ENCODE measurements at regions not wholly inside any gene's neighbourhood (a gene's known extent, or its start where the extent isn't known, plus 50 kb on each side); places are given as distances from the start of the nearest gene placed in this dataset.
"Not testable (repeated sequence)": the region's sequence is repeated elsewhere in the genome, so short reads cannot be mapped to it uniquely, and the experiment has no call there.

DNA sequence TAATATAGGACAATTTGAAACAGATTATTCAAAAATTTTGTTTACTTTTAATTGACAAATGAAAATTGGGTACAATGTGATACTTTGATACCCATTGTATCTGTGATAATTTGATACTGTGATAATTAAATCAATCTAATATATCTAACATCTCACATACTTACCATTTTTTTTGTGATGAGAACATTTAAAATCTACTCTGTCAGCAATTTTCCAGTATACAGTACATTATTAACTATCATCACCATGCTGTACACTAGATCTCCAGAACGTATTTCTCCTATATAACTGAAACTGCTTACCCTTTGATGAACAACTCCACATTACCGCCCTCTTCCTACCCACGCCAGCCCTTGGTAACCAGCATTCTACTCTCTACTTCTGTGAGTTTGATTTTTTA, 139.7 kb upstream of the TFPI start:
- no peaks in the 10 kb centered on the region for H3K36me3 ChIP-seq (ENCODE audit: control insufficient read depth, insufficient read depth, low read length)
- H3K4me2 ChIP-seq (ENCODE audit: low read depth, low read length), result no peak overlapping the region
- no peak overlapping the region for H3K23ac ChIP-seq (ENCODE audit: low read depth, low read length)
- H3K4me3 ChIP-seq (ENCODE audit: insufficient read depth, low read depth, low read length), result no peak overlapping the region
- CTCF ChIA-PET, result no interaction called here
- no peak overlapping the region for H3K18ac ChIP-seq (ENCODE audit: low read depth, low read length)
- no peak overlapping the region for H2AK5ac ChIP-seq (ENCODE audit: low read depth, low read length)
- H2BK120ac ChIP-seq (ENCODE audit: low read depth, low read length), result no peak overlapping the region
- H3K9ac ChIP-seq (ENCODE audit: low read depth, low read length), result no peak overlapping the region
- H3K4ac ChIP-seq (ENCODE audit: low read depth, low read length), result peak overlapping the region; percentile 22; the same call in 1 of the 2 replicates
- intact Hi-C loops (cut with micrococcal nuclease), result no loop called here
- no peak overlapping the region for H4K91ac ChIP-seq (ENCODE audit: insufficient read depth, low read depth, low read length)
- ATAC-seq (ENCODE audit: low read depth) (no peak), DNase-seq (no peak)
- H2BK15ac ChIP-seq (ENCODE audit: low read depth, low read length), result no peak overlapping the region
- H3K9me3 ChIP-seq (ENCODE audit: control insufficient read depth, insufficient read depth, low read length), result no peaks in the 10 kb centered on the region
- TF ChIP-seq MAFK (IDR thresholded peaks at IDR 0.05; ENCODE audit: low read depth, low read length) (peak; percentile 93), CEBPB (IDR thresholded peaks at IDR 0.05; ENCODE audit: low read depth, low read length) (no peak), RCOR1 (IDR thresholded peaks at IDR 0.05; ENCODE audit: insufficient replicate concordance, low read length) (no peak)
- WGBS, 2 experiments (ENCODE audit: extremely low coverage in 2 of 2, insufficient read length in 1 of 2), result 71% methylated on average over 1 of the region's 3 CpGs; no CpG with 5 or more reads in 1 of the 2 experiments
- H2BK20ac ChIP-seq (ENCODE audit: low read depth, low read length), result no peak overlapping the region
- H3K27ac ChIP-seq (ENCODE audit: insufficient read depth, low read length), result no peak overlapping the region
- no peaks in the 10 kb centered on the region for H3K79me1 ChIP-seq (ENCODE audit: low read depth in 1 of 2, low read length in 2 of 2)
- H2AK9ac ChIP-seq (replicated peaks; ENCODE audit: low read depth, low read length, poor library complexity), result no peak overlapping the region
- no peaks in the 10 kb centered on the region for H3K4me1 ChIP-seq (ENCODE audit: control insufficient read depth, insufficient read depth, low read length)
- no peak overlapping the region for H4K5ac ChIP-seq (ENCODE audit: low read depth, low read length)
- POLR2A ChIA-PET (ENCODE audit: unreplicated experiment), result no interaction called here
- H3K9me1 ChIP-seq (ENCODE audit: insufficient read depth, low read length), result no peaks in the 10 kb centered on the region
- H4K8ac ChIP-seq (ENCODE audit: low read depth in 2 of 2, low read length in 2 of 2), result no peak overlapping the region
- H3K27me3 ChIP-seq (ENCODE audit: control insufficient read depth, insufficient read depth, low read length), result no peaks in the 10 kb centered on the region
- no peak overlapping the region for H2AFZ ChIP-seq (replicated peaks; ENCODE audit: low read length, poor library complexity)
- in situ Hi-C loops (cut with MboI; ENCODE audit: low sequenced_read_pairs), result no loop called here
- H3K14ac ChIP-seq (replicated peaks; ENCODE audit: low read depth, low read length), result no peak overlapping the region
- BruUV-seq (replicated peaks), result no TSS peak
- H2BK5ac ChIP-seq (ENCODE audit: low read depth, low read length, poor library complexity, severe bottlenecking), result no peak overlapping the region
- H4K20me1 ChIP-seq (ENCODE audit: insufficient read depth, low read length), result no peaks in the 10 kb centered on the region
- dilution Hi-C loops (cut with HindIII; ENCODE audit: low sequenced_read_pairs, unreplicated experiment), result no loop called here
- no peak overlapping the region for H3K56ac ChIP-seq (ENCODE audit: extremely low read depth, insufficient read depth, low read length)

DNA sequence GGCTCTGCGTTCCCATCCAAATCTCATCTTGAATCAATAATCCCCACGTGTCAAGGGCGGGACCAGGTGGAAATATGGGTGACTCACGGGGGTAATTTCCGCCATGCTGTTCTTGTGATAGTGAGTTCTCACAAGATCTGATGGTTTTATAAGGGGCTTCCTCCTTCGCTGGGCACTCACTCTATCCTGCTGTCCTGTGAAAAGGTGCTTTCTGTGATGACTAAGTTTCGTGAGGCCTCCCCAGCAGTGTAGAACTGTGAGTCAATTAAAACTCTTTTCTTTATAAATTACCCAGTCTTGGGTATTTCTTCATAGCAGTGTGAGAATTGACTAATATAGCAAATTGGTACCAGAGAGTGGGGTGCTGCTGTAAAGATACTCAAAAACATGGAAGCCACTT, 142.4 kb upstream of the TFPI start:
- H3K9me1 ChIP-seq (ENCODE audit: insufficient read depth, low read length), result not testable (repeated sequence)

More for the DNA sequence above, 142.4 kb upstream of the TFPI start:
- H2BK15ac ChIP-seq (ENCODE audit: low read depth, low read length); CTCF ChIA-PET; H2AK5ac ChIP-seq (ENCODE audit: low read depth, low read length); H2BK5ac ChIP-seq (ENCODE audit: low read depth, low read length, poor library complexity, severe bottlenecking); H3K9ac ChIP-seq (ENCODE audit: low read depth, low read length); H3K27me3 ChIP-seq (ENCODE audit: control insufficient read depth, insufficient read depth, low read length); H2BK20ac ChIP-seq (ENCODE audit: low read depth, low read length); H2BK120ac ChIP-seq (ENCODE audit: low read depth, low read length); H3K79me1 ChIP-seq (ENCODE audit: low read depth in 1 of 2, low read length in 2 of 2); intact Hi-C loops (cut with micrococcal nuclease); H3K9me3 ChIP-seq (ENCODE audit: control insufficient read depth, insufficient read depth, low read length); ATAC-seq (ENCODE audit: low read depth); H3K18ac ChIP-seq (ENCODE audit: low read depth, low read length); DNase-seq; H3K4me1 ChIP-seq (ENCODE audit: control insufficient read depth, insufficient read depth, low read length); H4K91ac ChIP-seq (ENCODE audit: insufficient read depth, low read depth, low read length); POLR2A ChIA-PET (ENCODE audit: unreplicated experiment); H2AFZ ChIP-seq (replicated peaks; ENCODE audit: low read length, poor library complexity); dilution Hi-C loops (cut with HindIII; ENCODE audit: low sequenced_read_pairs, unreplicated experiment); H2AK9ac ChIP-seq (replicated peaks; ENCODE audit: low read depth, low read length, poor library complexity); H4K5ac ChIP-seq (ENCODE audit: low read depth, low read length); H3K4me3 ChIP-seq (ENCODE audit: insufficient read depth, low read depth, low read length); H3K56ac ChIP-seq (ENCODE audit: extremely low read depth, insufficient read depth, low read length); H3K27ac ChIP-seq (ENCODE audit: insufficient read depth, low read length); H3K4ac ChIP-seq (ENCODE audit: low read depth, low read length); H4K8ac ChIP-seq (ENCODE audit: low read depth in 2 of 2, low read length in 2 of 2); H3K14ac ChIP-seq (replicated peaks; ENCODE audit: low read depth, low read length); H3K23ac ChIP-seq (ENCODE audit: low read depth, low read length); in situ Hi-C loops (cut with MboI; ENCODE audit: low sequenced_read_pairs); H3K36me3 ChIP-seq (ENCODE audit: control insufficient read depth, insufficient read depth, low read length); H4K20me1 ChIP-seq (ENCODE audit: insufficient read depth, low read length); H3K4me2 ChIP-seq (ENCODE audit: low read depth, low read length); BruUV-seq (replicated peaks): not testable (repeated sequence)
- WGBS, 2 experiments (ENCODE audit: extremely low coverage in 2 of 2, insufficient read length in 1 of 2), result no CpG with 5 or more reads among the region's 7 CpGs
